Right lobe of liver (tissue), 6 donors: ENCODE measurements at regions not wholly inside any gene's neighbourhood (a gene's known extent, or its start where the extent isn't known, plus 50 kb on each side); places are given as distances from the start of the nearest gene placed in this dataset.

Experiments
- ATAC-seq, 4 donors: fragments of 200-7000 bp; cut with Tn5 transposase; one replicate each; pipeline ENCODE4 v1.9.1; 2020; ENCODE audit warnings: mild to moderate bottlenecking in 4 of 4, moderate library complexity in 4 of 4
- DNase-seq, 3 donors: peaks; one replicate each; pipeline ENCODE4 v3.0.0-alpha.2; 2020
- H3K27ac ChIP-seq, 3 donors: fragments of 200-600 bp; one replicate each; pipeline ENCODE4 v1.8.0; 2022
- H3K27me3 ChIP-seq, 2 donors: fragments of 200-600 bp; one replicate each; pipeline ENCODE4 v1.8.0; 2022
- H3K36me3 ChIP-seq, 4 donors: fragments of 200-600 bp; sonication (generic) in 1 of 4; one replicate each; pipeline versions ENCODE4 v1.5.1 to v1.8.0; 2017 to 2022; ENCODE audit warnings: control low read depth in 1 of 4
- H3K4me1 ChIP-seq, 4 donors: fragments of 200-600 bp; sonication (generic) in 1 of 4; one replicate each; pipeline versions ENCODE4 v1.5.1 to v1.8.0; 2017 to 2022; ENCODE audit warnings: control low read depth in 1 of 4
- H3K4me3 ChIP-seq, 3 donors: fragments of 200-600 bp; one replicate each; pipeline ENCODE4 v1.8.0; 2022
- H3K9me3 ChIP-seq, 4 donors: fragments of 200-600 bp; sonication (generic) in 1 of 4; one replicate each; pipeline versions ENCODE4 v1.5.1 to v1.8.0; 2017 to 2022; ENCODE audit warnings: control low read depth in 1 of 4
- CTCF ChIP-seq, 4 donors: fragments of 200-600 bp in 3 of 4; fragments of 450-650 bp in 1 of 4; IDR thresholded peaks; one replicate each; pipeline versions ENCODE4 v1.5.1 to v1.8.0; 2016 to 2022; ENCODE audit warnings: antibody characterized with exemption in 4 of 4, mild to moderate bottlenecking in 2 of 4
- POLR2A ChIP-seq: fragments of 450-650 bp; IDR thresholded peaks from one replicate; pipeline ENCODE4 v1.6.1; 2017; ENCODE audit warnings: antibody characterized with exemption, mild to moderate bottlenecking
- WGBS: methylation state at CpG from one replicate; pipeline ENCODE4 v1.1.6; 2018; ENCODE audit warnings: low coverage, low lambda C conversion rate; ENCODE audit not compliant: insufficient coverage; ENCODE audit errors: missing lambda C conversion rate; 5-methylcytosine and 5-hydroxymethylcytosine counted together
- intact Hi-C, 2 donors: fragments of 100-400 bp; cut with DNase I; formaldehyde crosslinking; loops; one replicate each; pipeline versions ENCODE4 v1.11.2 to v1.14.1; 2022
- donor health status: DM: no; HTN: yes; CAD: no.
- donor health status: DM: no; HTN: no; CAD: no.
- donor health status: DM: no; HTN: no; CAD: no.
- donor health status: DM: no; HTN: yes; CAD: no.
- donor health status: DM: no; HTN: yes; CAD: no.

DNA sequence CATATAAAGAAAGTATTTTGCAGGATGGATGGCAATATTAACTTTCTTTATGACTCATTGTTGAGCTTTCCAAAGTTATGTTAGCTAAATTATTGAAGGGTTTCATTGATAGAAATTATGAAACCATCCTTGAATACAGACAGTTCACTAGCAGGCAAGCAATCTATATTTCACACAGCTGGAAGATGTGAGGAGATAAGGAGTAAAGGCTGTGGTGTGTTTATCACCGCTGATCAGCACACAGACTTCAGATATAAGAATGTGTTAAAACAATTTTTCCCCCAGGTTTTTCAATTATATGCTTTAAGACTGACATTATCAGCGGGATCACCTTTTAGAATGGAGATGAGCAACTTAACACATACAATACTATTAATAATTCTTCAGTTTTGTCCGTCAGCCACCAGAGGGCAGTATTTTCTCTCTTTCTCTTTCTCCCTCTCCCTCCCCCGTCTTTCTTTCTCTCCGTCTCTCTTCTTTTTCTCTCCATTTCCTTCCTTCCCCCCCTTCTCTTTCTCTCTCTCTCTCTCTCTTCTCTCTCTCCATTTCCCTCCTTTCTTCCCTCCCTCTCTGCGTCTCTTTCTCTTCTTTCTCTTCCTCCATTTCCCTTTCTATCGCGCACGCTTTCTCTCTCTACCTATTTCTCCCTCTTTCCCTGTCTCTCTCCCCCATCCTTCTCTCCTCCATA is 62.9 kb upstream of the FAM171A1 start:
- DNase-seq: no peak
- Histone ChIP-seq H3K27ac (no peak overlapping the region), H3K4me3 (peak overlapping the region in 1 of 3 donors; percentile 27), H3K27me3 (no peaks in the 10 kb centered on the region), H3K9me3 (no peaks in the 10 kb centered on the region), H3K36me3 (no peaks in the 10 kb centered on the region), H3K4me1 (no peaks in the 10 kb centered on the region)
- intact Hi-C loops: loop anchor here (5.0 to 10.0 kb wide), 2 partner anchors 288 to 291 kb away; no protein-coding TSS in a partner anchor
- peak; percentile 83 to 92 (median 86) for ATAC-seq
- 29% methylated on average over 9 of the region's 9 CpGs for WGBS
- TF ChIP-seq CTCF (IDR thresholded peaks at IDR 0.05) (peak; percentile 64 to 82 (median 74)), POLR2A (no peak)

DNA sequence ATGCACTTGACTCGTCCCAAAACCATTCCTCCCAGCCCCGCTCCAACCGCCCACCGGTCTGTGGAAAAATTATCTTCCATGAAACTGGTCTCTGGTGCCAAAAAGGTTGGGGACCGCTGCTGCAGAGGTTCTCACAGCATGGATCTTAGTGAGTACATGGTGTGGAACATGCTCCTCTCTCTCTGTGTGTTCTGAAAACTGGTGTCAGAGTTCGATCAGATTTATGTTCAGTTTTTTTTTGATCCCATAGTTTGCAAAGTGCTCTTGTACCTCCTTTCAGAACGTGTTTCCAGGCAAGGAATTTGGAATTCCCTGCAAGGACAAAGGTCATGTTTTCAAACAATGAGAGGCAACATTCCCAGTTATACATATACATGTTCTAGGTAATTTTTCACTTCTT is 61.2 kb upstream of the FAM171A1 start:
- Histone ChIP-seq H3K9me3 (no peaks in the 10 kb centered on the region), H3K27ac (no peak overlapping the region), H3K4me3 (no peak overlapping the region), H3K4me1 (no peaks in the 10 kb centered on the region), H3K27me3 (no peaks in the 10 kb centered on the region), H3K36me3 (no peaks in the 10 kb centered on the region)
- TF ChIP-seq POLR2A (no peak), CTCF (IDR thresholded peaks at IDR 0.05) (no peak)
- WGBS: 41% methylated on average over 5 of the region's 7 CpGs
- intact Hi-C loops: loop anchor here (5.0 to 10.0 kb wide), 2 partner anchors 290 to 293 kb away; no protein-coding TSS in a partner anchor
- no peak for DNase-seq
- no peak for ATAC-seq

GRCh38 chr10:15430969-15431771 is 60.1 kb upstream of the FAM171A1 start:
- TF ChIP-seq CTCF (IDR thresholded peaks at IDR 0.05): no peak
- no peak for TF ChIP-seq POLR2A
- H3K36me3 ChIP-seq: no peaks in the 10 kb centered on the region
- no peak overlapping the region for H3K4me3 ChIP-seq
- intact Hi-C loops: loop anchor here (5.0 to 10.0 kb wide), 2 partner anchors 291 to 294 kb away; no protein-coding TSS in a partner anchor
- H3K4me1 ChIP-seq: no peaks in the 10 kb centered on the region
- no peaks in the 10 kb centered on the region for H3K9me3 ChIP-seq
- 62% methylated on average over 6 of the region's 7 CpGs for WGBS
- no peak overlapping the region for H3K27ac ChIP-seq
- DNase-seq (no peak), ATAC-seq (no peak)
- H3K27me3 ChIP-seq: no peaks in the 10 kb centered on the region

GRCh38 chr10:15428681-15429080 is 57.6 kb upstream of the FAM171A1 start:
- Histone ChIP-seq H3K4me3 (no peak overlapping the region), H3K27ac (no peak overlapping the region), H3K36me3 (no peaks in the 10 kb centered on the region), H3K9me3 (no peaks in the 10 kb centered on the region), H3K27me3 (no peaks in the 10 kb centered on the region), H3K4me1 (no peaks in the 10 kb centered on the region)
- no peak for ATAC-seq
- no peak for DNase-seq
- TF ChIP-seq POLR2A (no peak), CTCF (IDR thresholded peaks at IDR 0.05) (no peak)
- 40% methylated on average over 2 of the region's 2 CpGs for WGBS
- intact Hi-C loops: no loop called here
